ENCODE measurements at regions not wholly inside any gene's neighbourhood (a gene's known extent, or its start where the extent isn't known, plus 50 kb on each side); places are given as distances from the start of the nearest gene placed in this dataset.

GRCh38 chr9:87216897-87217455, 269.7 kb upstream of the GAS1 start:
- 66 to 79% (median 69%) methylated on average over 5 of the region's 5 CpGs for WGBS, 3 donors
- no peaks in the 10 kb centered on the region for H3K9me3 ChIP-seq (ENCODE audit: control insufficient read depth in 2 of 2, insufficient read depth in 1 of 2, low read depth in 1 of 2, low read length in 1 of 2)
- H3K4me3 ChIP-seq (ENCODE audit: low read depth in 1 of 3, low read length in 3 of 3), result no peak overlapping the region
- DNase-seq (no peak), FAIRE-seq (no peak)
- peaks cover 0 to 1% (median 0%) of the 10 kb centered on the region in 3 donors for H3K27me3 ChIP-seq (ENCODE audit: control insufficient read depth in 3 of 3, insufficient read depth in 3 of 3, low read length in 3 of 3)
- no peaks in the 10 kb centered on the region for H3K36me3 ChIP-seq (ENCODE audit: control insufficient read depth in 3 of 3, insufficient read depth in 2 of 3, low read depth in 1 of 3, low read length in 3 of 3)
- H3K27ac ChIP-seq (ENCODE audit: low read depth in 1 of 3, low read length in 2 of 3), result no peak overlapping the region
- H3K4me1 ChIP-seq (ENCODE audit: control insufficient read depth in 3 of 3, insufficient read depth in 2 of 3, low read depth in 1 of 3, low read length in 2 of 3), result no peaks in the 10 kb centered on the region

GRCh38 chr9:87223392-87224246, 274.0 kb upstream of the DAPK1 start:
- DNase-seq, result no peak
- Histone ChIP-seq H3K36me3 (ENCODE audit: control insufficient read depth in 3 of 3, insufficient read depth in 2 of 3, low read depth in 1 of 3, low read length in 3 of 3) (no peaks in the 10 kb centered on the region), H3K4me3 (ENCODE audit: low read depth in 1 of 3, low read length in 3 of 3) (no peak overlapping the region), H3K9me3 (ENCODE audit: control insufficient read depth in 2 of 2, insufficient read depth in 1 of 2, low read depth in 1 of 2, low read length in 1 of 2) (no peaks in the 10 kb centered on the region), H3K27ac (ENCODE audit: low read depth in 1 of 3, low read length in 2 of 3) (no peak overlapping the region), H3K27me3 (ENCODE audit: control insufficient read depth in 3 of 3, insufficient read depth in 3 of 3, low read length in 3 of 3) (peaks cover 0 to 3% (median 2%) of the 10 kb centered on the region in 3 donors), H3K4me1 (ENCODE audit: control insufficient read depth in 3 of 3, insufficient read depth in 2 of 3, low read depth in 1 of 3, low read length in 2 of 3) (no peaks in the 10 kb centered on the region)
- 36 to 52% (median 44%) methylated on average over 11 of the region's 11 CpGs for WGBS, 3 donors
- FAIRE-seq, result no peak

DNA sequence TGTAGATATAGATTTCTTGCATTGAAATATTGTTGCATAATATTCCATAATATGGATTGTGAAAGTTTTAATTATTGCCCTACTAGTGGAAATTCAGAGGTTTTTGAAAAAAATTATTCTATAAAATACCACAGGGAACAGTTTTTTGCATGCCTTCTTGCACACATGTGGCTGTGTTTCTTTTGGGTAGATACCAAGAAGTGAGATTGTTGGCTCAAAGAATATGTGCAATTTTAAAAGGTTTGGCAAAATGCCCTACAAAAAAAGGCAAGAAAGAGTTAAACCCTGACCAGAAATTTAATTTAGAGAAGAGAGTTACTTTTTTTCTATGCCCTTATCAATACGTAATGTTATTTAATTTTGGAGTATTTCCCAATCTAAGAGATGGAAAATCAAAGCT, 270.8 kb upstream of the DAPK1 start:
- no peak for FAIRE-seq
- Histone ChIP-seq H3K4me1 (ENCODE audit: control insufficient read depth in 3 of 3, insufficient read depth in 2 of 3, low read depth in 1 of 3, low read length in 2 of 3) (no peaks in the 10 kb centered on the region), H3K27me3 (ENCODE audit: control insufficient read depth in 3 of 3, insufficient read depth in 3 of 3, low read length in 3 of 3) (peaks cover 0 to 5% (median 2%) of the 10 kb centered on the region in 3 donors), H3K4me3 (ENCODE audit: low read depth in 1 of 3, low read length in 3 of 3) (no peak overlapping the region), H3K27ac (ENCODE audit: low read depth in 1 of 3, low read length in 2 of 3) (no peak overlapping the region), H3K36me3 (ENCODE audit: control insufficient read depth in 3 of 3, insufficient read depth in 2 of 3, low read depth in 1 of 3, low read length in 3 of 3) (no peaks in the 10 kb centered on the region), H3K9me3 (ENCODE audit: control insufficient read depth in 2 of 2, insufficient read depth in 1 of 2, low read depth in 1 of 2, low read length in 1 of 2) (peaks cover 0 to 4% of the 10 kb centered on the region in 2 donors)
- WGBS, 3 donors, result 43 to 73% (median 45%) methylated on average over 1 of the region's 1 CpG
- DNase-seq, result no peak

DNA sequence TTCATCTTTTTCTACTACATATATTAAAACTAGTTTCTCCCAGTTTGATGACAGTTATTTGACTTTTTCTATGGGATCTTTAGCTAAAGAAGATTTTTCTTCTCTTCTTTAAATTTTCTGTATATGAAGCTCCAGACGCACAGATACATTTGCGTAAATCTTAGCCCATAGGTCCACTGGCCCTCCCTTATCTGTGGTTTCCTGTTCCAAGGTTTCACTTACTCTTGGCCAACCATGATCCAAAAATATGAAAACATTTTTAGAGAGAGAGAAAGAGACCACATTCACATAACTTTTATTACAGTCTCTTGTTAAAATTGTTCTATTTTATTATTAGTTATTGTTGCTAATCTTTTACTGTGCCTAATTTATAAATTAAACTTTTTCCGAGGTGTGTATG, 270.2 kb upstream of the DAPK1 start:
- Histone ChIP-seq H3K27me3 (ENCODE audit: control insufficient read depth in 3 of 3, insufficient read depth in 3 of 3, low read length in 3 of 3) (peaks cover 0 to 5% (median 0%) of the 10 kb centered on the region in 3 donors), H3K4me3 (ENCODE audit: low read depth in 1 of 3, low read length in 3 of 3) (no peak overlapping the region), H3K36me3 (ENCODE audit: control insufficient read depth in 3 of 3, insufficient read depth in 2 of 3, low read depth in 1 of 3, low read length in 3 of 3) (no peaks in the 10 kb centered on the region), H3K9me3 (ENCODE audit: control insufficient read depth in 2 of 2, insufficient read depth in 1 of 2, low read depth in 1 of 2, low read length in 1 of 2) (peaks cover 0 to 4% of the 10 kb centered on the region in 2 donors), H3K27ac (ENCODE audit: low read depth in 1 of 3, low read length in 2 of 3) (no peak overlapping the region), H3K4me1 (ENCODE audit: control insufficient read depth in 3 of 3, insufficient read depth in 2 of 3, low read depth in 1 of 3, low read length in 2 of 3) (no peaks in the 10 kb centered on the region)
- FAIRE-seq (no peak), DNase-seq (no peak)
- WGBS, 3 donors, result 67 to 83% (median 79%) methylated on average over 3 of the region's 3 CpGs

DNA sequence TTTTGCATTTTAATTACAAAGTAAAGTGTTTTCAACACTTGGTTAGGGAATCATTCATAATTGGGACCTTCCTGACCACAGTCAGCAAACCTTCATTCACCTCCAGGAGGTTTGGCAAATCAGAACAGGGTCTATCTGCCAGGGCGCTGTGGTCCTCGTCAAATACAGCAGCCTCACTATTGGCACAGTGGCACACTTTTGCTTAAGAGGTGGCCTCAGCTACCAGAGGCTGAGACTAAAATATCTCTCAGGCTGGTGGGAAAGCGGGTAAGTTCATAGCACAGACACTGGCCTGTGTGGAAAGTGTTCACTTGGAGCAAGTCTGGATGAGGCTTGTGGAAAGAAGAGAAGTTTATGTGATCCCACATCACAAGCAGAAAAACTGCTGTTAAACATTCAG, 268.6 kb upstream of the DAPK1 start:
- Histone ChIP-seq H3K36me3 (ENCODE audit: control insufficient read depth in 3 of 3, insufficient read depth in 2 of 3, low read depth in 1 of 3, low read length in 3 of 3) (no peaks in the 10 kb centered on the region), H3K4me1 (ENCODE audit: control insufficient read depth in 3 of 3, insufficient read depth in 2 of 3, low read depth in 1 of 3, low read length in 2 of 3) (no peaks in the 10 kb centered on the region), H3K27me3 (ENCODE audit: control insufficient read depth in 3 of 3, insufficient read depth in 3 of 3, low read length in 3 of 3) (peaks cover 0 to 2% (median 0%) of the 10 kb centered on the region in 3 donors), H3K4me3 (ENCODE audit: low read depth in 1 of 3, low read length in 3 of 3) (no peak overlapping the region), H3K9me3 (ENCODE audit: control insufficient read depth in 2 of 2, insufficient read depth in 1 of 2, low read depth in 1 of 2, low read length in 1 of 2) (peaks cover 0 to 4% of the 10 kb centered on the region in 2 donors), H3K27ac (ENCODE audit: low read depth in 1 of 3, low read length in 2 of 3) (no peak overlapping the region)
- FAIRE-seq (no peak), DNase-seq (no peak)
- WGBS, 3 donors, result 83 to 92% (median 89%) methylated on average over 3 of the region's 3 CpGs

DNA sequence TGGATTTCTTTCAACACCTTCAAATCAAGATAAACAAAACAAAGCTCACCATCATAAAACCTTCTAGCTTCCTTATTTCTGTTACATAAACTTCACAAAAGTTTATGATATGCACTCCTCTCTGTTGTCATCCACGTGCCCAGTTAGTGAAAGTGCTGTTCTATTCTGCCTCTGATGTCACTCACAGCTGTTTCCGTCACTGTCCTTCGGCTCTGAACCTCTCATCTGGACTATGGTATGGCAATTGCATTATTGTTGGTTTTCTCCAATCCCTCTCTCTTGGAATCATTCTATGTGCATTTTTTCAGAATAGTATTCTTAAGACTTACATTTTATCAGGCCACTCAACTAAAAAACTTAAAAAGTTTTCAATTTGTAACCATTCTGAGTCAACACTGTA, 264.2 kb upstream of the DAPK1 start:
- FAIRE-seq (no peak), DNase-seq (no peak)
- Histone ChIP-seq H3K4me1 (ENCODE audit: control insufficient read depth in 3 of 3, insufficient read depth in 2 of 3, low read depth in 1 of 3, low read length in 2 of 3) (no peaks in the 10 kb centered on the region), H3K9me3 (ENCODE audit: control insufficient read depth in 2 of 2, insufficient read depth in 1 of 2, low read depth in 1 of 2, low read length in 1 of 2) (peaks cover 0 to 4% of the 10 kb centered on the region in 2 donors), H3K27ac (ENCODE audit: low read depth in 1 of 3, low read length in 2 of 3) (no peak overlapping the region), H3K36me3 (ENCODE audit: control insufficient read depth in 3 of 3, insufficient read depth in 2 of 3, low read depth in 1 of 3, low read length in 3 of 3) (no peaks in the 10 kb centered on the region), H3K4me3 (ENCODE audit: low read depth in 1 of 3, low read length in 3 of 3) (no peak overlapping the region), H3K27me3 (ENCODE audit: control insufficient read depth in 3 of 3, insufficient read depth in 3 of 3, low read length in 3 of 3) (peaks cover 0 to 2% (median 0%) of the 10 kb centered on the region in 3 donors)
- 67 to 77% (median 68%) methylated on average over 3 of the region's 3 CpGs for WGBS, 3 donors

DNA sequence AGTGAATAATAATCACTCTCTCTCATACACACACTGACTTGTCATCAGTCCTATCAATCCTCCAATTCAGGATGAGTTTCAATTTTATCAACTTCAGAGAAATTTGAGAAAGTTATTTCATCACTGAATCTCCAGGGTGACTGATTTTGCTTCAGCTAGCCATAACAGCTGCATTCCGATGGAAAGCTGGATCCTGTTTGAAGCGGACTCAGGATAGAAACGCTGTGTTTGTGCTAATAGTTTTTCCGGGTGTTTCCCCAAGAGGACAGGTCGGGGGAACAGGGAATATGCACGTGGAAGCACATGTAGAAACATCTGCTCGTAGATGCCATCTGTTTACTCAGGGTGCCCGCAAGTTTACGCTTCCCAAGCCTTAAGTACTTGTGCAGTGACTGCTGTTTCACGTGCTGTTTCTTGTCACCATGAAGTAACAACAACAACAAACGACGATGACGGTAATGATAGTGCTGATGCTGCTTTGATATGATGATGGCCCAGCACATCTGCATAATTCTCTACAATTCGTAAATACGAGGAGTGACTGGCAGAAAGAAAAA, 263.7 kb upstream of the DAPK1 start:
- 69 to 79% (median 77%) methylated on average over 15 of the region's 15 CpGs for WGBS, 3 donors
- FAIRE-seq, result no peak

GRCh38 chr9:87234854-87235253, 262.8 kb upstream of the DAPK1 start:
- FAIRE-seq, result no peak
- DNase-seq, result no peak
- H3K4me1 ChIP-seq (ENCODE audit: control insufficient read depth in 3 of 3, insufficient read depth in 2 of 3, low read depth in 1 of 3, low read length in 2 of 3), result no peaks in the 10 kb centered on the region
- WGBS, 3 donors, result 70 to 82% (median 77%) methylated on average over 3 of the region's 3 CpGs
- peaks cover 0 to 2% (median 0%) of the 10 kb centered on the region in 3 donors for H3K27me3 ChIP-seq (ENCODE audit: control insufficient read depth in 3 of 3, insufficient read depth in 3 of 3, low read length in 3 of 3)
- H3K27ac ChIP-seq (ENCODE audit: low read depth in 1 of 3, low read length in 2 of 3), result no peak overlapping the region
- no peaks in the 10 kb centered on the region for H3K36me3 ChIP-seq (ENCODE audit: control insufficient read depth in 3 of 3, insufficient read depth in 2 of 3, low read depth in 1 of 3, low read length in 3 of 3)
- no peak overlapping the region for H3K4me3 ChIP-seq (ENCODE audit: low read depth in 1 of 3, low read length in 3 of 3)
- peaks cover 0 to 4% of the 10 kb centered on the region in 2 donors for H3K9me3 ChIP-seq (ENCODE audit: control insufficient read depth in 2 of 2, insufficient read depth in 1 of 2, low read depth in 1 of 2, low read length in 1 of 2)

More for the DNA sequence above, 263.7 kb upstream of the DAPK1 start:
- Histone ChIP-seq H3K27ac (ENCODE audit: low read depth in 1 of 3, low read length in 2 of 3) (no peak overlapping the region), H3K27me3 (ENCODE audit: control insufficient read depth in 3 of 3, insufficient read depth in 3 of 3, low read length in 3 of 3) (peaks cover 0 to 2% (median 0%) of the 10 kb centered on the region in 3 donors), H3K4me3 (ENCODE audit: low read depth in 1 of 3, low read length in 3 of 3) (no peak overlapping the region), H3K36me3 (ENCODE audit: control insufficient read depth in 3 of 3, insufficient read depth in 2 of 3, low read depth in 1 of 3, low read length in 3 of 3) (no peaks in the 10 kb centered on the region), H3K9me3 (ENCODE audit: control insufficient read depth in 2 of 2, insufficient read depth in 1 of 2, low read depth in 1 of 2, low read length in 1 of 2) (peaks cover 0 to 4% of the 10 kb centered on the region in 2 donors), H3K4me1 (ENCODE audit: control insufficient read depth in 3 of 3, insufficient read depth in 2 of 3, low read depth in 1 of 3, low read length in 2 of 3) (no peaks in the 10 kb centered on the region)
- no peak for DNase-seq

Measured in small intestine (tissue), 7 donors.